Upper lobe of right lung (tissue), 1 donor: ENCODE measurements at regions not wholly inside any gene's neighbourhood (a gene's known extent, or its start where the extent isn't known, plus 50 kb on each side); places are given as distances from the start of the nearest gene placed in this dataset.

ENCODE experiments used
- ATAC-seq: fragments of 200-7000 bp; cut with Tn5 transposase; one replicate; pipeline ENCODE4 v1.9.1; 2020; ENCODE audit warnings: mild to moderate bottlenecking, moderate library complexity
- DNase-seq: peaks from one replicate; pipeline ENCODE4 v3.0.0-alpha.2; 2020
- H3K27ac ChIP-seq: fragments of 200-600 bp; one replicate; pipeline ENCODE4 v1.8.0; 2022
- H3K27me3 ChIP-seq: fragments of 200-600 bp; one replicate; pipeline ENCODE4 v1.8.0; 2022; ENCODE audit warnings: mild to moderate bottlenecking
- H3K36me3 ChIP-seq: fragments of 200-600 bp; one replicate; pipeline ENCODE4 v1.8.0; 2022
- H3K4me1 ChIP-seq: fragments of 200-600 bp; one replicate; pipeline ENCODE4 v1.8.0; 2022
- H3K4me3 ChIP-seq: fragments of 200-600 bp; one replicate; pipeline ENCODE4 v1.8.0; 2022; ENCODE audit warnings: mild to moderate bottlenecking
- H3K9me3 ChIP-seq: fragments of 200-600 bp; one replicate; pipeline ENCODE4 v1.8.0; 2022
- intact Hi-C: fragments of 100-400 bp; cut with DNase I; formaldehyde crosslinking; loops from one replicate; pipeline ENCODE4 v1.11.0; 2022
- TF ChIP-seq, protein P1 (sequence below): fragments of 200-600 bp; IDR thresholded peaks from one replicate; pipeline ENCODE4 v1.8.0; 2022; ENCODE audit warnings: antibody characterized with exemption
- donor health status: DM: no; HTN: yes; CAD: no; lungs with severe emphysema.

DNA sequence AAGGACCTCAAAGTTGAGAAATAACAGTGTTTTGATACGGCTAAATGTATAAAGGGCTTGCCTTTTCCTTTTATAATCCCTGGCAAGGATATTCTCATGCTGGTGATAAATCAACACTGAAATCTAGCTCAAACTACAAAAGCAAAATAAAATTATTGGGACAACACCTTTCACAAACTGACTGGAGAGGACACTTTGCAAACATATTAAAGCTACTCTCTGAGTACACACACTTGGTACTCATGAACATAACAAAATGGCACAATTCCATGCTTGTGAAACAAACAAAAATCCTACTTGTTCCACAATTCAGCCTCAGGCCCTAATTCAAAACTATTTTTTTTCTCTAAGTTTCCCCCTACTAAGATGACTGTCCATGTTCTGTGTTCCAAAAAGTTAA is 305.8 kb downstream of the ETAA1 start:
- Histone ChIP-seq H3K4me1 (no peaks in the 10 kb centered on the region), H3K9me3 (no peaks in the 10 kb centered on the region), H3K36me3 (no peaks in the 10 kb centered on the region), H3K4me3 (no peak overlapping the region), H3K27ac (no peak overlapping the region), H3K27me3 (no peaks in the 10 kb centered on the region)
- DNase-seq, result no peak
- intact Hi-C loops, result no loop called here
- TF ChIP-seq, protein P1, sequence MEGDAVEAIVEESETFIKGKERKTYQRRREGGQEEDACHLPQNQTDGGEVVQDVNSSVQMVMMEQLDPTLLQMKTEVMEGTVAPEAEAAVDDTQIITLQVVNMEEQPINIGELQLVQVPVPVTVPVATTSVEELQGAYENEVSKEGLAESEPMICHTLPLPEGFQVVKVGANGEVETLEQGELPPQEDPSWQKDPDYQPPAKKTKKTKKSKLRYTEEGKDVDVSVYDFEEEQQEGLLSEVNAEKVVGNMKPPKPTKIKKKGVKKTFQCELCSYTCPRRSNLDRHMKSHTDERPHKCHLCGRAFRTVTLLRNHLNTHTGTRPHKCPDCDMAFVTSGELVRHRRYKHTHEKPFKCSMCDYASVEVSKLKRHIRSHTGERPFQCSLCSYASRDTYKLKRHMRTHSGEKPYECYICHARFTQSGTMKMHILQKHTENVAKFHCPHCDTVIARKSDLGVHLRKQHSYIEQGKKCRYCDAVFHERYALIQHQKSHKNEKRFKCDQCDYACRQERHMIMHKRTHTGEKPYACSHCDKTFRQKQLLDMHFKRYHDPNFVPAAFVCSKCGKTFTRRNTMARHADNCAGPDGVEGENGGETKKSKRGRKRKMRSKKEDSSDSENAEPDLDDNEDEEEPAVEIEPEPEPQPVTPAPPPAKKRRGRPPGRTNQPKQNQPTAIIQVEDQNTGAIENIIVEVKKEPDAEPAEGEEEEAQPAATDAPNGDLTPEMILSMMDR, result no peak
- no peak for ATAC-seq

DNA sequence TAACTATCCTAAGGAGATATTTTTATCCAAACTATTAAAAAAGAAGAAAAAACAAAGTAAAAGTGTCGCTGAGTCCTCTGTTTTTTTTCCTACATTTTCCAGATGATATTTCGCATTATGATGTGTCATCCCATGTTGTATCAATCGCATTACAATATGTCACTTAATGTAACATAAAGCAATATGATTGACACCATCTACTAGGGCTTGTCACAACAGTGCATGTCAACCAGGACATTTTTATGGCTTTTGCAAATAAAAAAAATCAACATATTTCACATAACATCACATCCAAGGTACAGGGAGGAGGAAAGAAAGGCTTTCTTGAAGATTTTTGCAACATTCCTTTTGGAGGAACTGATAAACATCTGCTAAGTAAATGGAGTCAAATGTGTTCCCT is 308.9 kb downstream of the ETAA1 start:
- no peaks in the 10 kb centered on the region for H3K36me3 ChIP-seq
- intact Hi-C loops, result no loop called here
- H3K27me3 ChIP-seq, result no peaks in the 10 kb centered on the region
- H3K4me3 ChIP-seq, result no peak overlapping the region
- DNase-seq, result no peak
- no peak for ATAC-seq
- no peak overlapping the region for H3K27ac ChIP-seq
- no peaks in the 10 kb centered on the region for H3K9me3 ChIP-seq
- TF ChIP-seq, protein P1, result no peak
- H3K4me1 ChIP-seq, result no peaks in the 10 kb centered on the region

DNA sequence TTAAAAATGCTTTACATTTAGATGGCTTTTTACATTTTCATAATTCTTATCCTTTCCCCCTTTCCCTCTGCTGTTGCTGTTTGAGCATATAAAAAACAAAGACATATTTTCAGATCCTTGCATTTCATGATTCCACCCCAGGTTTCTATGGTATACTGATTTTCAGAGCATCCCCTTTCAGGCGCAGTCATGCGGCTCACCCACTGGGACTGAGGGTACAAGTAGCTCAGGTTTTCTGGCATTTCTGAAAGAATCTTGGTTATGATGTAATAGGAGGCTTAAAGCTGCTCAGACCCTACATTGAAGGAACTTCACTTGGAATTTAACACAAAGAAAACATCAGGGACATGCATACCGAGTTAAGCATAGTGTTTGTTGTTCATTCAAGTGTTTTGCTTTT is 310.8 kb downstream of the ETAA1 start:
- Histone ChIP-seq H3K27me3 (no peaks in the 10 kb centered on the region), H3K36me3 (no peaks in the 10 kb centered on the region), H3K27ac (no peak overlapping the region), H3K9me3 (no peaks in the 10 kb centered on the region), H3K4me3 (no peak overlapping the region), H3K4me1 (no peaks in the 10 kb centered on the region)
- intact Hi-C loops, result no loop called here
- DNase-seq (no peak), ATAC-seq (no peak)
- TF ChIP-seq, protein P1, result no peak

DNA sequence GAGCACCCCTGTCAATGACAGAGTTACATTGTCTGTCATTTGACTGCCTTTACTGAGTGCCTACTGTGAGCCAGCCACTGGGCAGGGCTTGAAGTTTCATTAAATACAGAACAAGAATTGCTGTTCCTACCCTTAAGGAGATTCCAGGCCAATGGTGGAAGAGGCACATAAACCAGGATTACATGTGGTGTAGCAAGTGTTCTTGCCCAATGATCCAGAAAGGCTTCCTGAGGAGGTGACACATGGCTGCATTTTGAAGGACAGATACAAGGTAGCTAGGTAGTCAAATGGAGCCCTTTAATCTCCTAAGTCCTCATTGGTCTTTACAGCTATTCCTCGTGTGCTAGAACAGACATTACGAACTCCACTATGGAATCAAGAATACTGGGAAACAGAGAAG is 312.7 kb downstream of the ETAA1 start:
- no peaks in the 10 kb centered on the region for H3K36me3 ChIP-seq
- no peak for ATAC-seq

DNA sequence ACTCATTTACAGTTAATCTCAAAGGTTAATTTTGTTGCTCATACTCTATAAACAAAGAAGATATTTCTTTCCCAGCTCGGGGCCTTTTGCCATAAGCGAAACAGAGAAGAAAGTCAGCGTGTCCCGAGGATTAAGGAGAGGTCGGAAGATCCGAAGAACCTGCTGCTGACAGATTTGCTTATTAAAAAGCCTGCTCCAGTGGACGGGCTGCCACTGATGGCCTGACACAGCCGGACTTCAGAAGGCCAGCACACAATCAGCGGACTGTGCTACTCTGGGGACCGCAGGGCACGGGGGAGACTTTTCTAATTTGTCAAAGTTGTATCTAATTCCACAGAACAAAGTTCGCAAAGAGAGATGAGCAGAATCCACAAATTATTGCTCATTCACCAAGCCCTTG is 315.4 kb downstream of the ETAA1 start:
- Histone ChIP-seq H3K4me3 (no peak overlapping the region), H3K27ac (no peak overlapping the region), H3K4me1 (no peaks in the 10 kb centered on the region), H3K27me3 (no peaks in the 10 kb centered on the region), H3K9me3 (no peaks in the 10 kb centered on the region), H3K36me3 (no peaks in the 10 kb centered on the region)
- TF ChIP-seq, protein P1, result no peak
- ATAC-seq, result no peak
- no peak for DNase-seq
- intact Hi-C loops, result no loop called here

More for the DNA sequence above, 312.7 kb downstream of the ETAA1 start:
- Histone ChIP-seq H3K4me3 (no peak overlapping the region), H3K27me3 (no peaks in the 10 kb centered on the region), H3K27ac (no peak overlapping the region), H3K4me1 (no peaks in the 10 kb centered on the region), H3K9me3 (no peaks in the 10 kb centered on the region)
- no peak for DNase-seq
- intact Hi-C loops, result no loop called here
- TF ChIP-seq, protein P1, result no peak

DNA sequence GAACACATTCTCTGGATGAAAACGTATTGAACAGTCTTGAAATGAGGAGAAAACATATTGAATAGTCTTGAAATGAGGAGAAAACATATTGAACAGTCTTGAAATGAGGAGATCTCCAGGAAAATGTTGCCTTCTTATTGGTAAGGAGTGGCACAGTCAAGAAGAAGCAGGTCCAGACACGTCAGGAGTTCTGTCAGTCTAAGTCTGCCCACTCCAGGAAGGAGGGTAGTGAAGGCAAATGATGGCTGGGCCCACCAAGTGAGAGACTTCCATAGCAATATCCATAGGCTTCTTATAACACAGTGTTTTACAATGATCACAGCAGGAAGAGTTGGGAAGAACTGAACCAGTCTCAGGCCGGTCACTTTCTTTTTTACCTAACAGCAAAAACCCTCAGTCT is 316.2 kb downstream of the ETAA1 start:
- ATAC-seq (no peak), DNase-seq (no peak)
- intact Hi-C loops, result no loop called here
- no peaks in the 10 kb centered on the region for H3K27me3 ChIP-seq
- no peak overlapping the region for H3K27ac ChIP-seq
- H3K36me3 ChIP-seq, result no peaks in the 10 kb centered on the region
- H3K4me3 ChIP-seq, result no peak overlapping the region
- H3K4me1 ChIP-seq, result no peaks in the 10 kb centered on the region
- H3K9me3 ChIP-seq, result no peaks in the 10 kb centered on the region
- TF ChIP-seq, protein P1, result no peak
